B cell (primary cell): ENCODE measurements at regions not wholly inside any gene's neighbourhood (a gene's known extent, or its start where the extent isn't known, plus 50 kb on each side); places are given as distances from the start of the nearest gene placed in this dataset.

Source experiments
- ATAC-seq: fragments of 200-7000 bp; cut with Tn5 transposase; one replicate; pipeline ENCODE4 v1.10.0; 2021; ENCODE audit warnings: low read depth, mild to moderate bottlenecking, moderate number of reproducible peaks, moderate library complexity
- CTCF ChIA-PET: fragments of 350-600 bp; sonication (Branson Sonifier 250); formaldehyde crosslinking; loops from one replicate; lab custom pipeline; 2021; ENCODE audit warnings: antibody characterized with exemption, inconsistent platforms; lab: Charles Lee
- POLR2A ChIA-PET: fragments of 350-600 bp; sonication (Branson Sonifier 250); formaldehyde crosslinking; loops from one replicate; lab custom pipeline; 2021; ENCODE audit warnings: antibody characterized with exemption; lab: Charles Lee
- DNase-seq: peaks from one replicate; pipeline ENCODE4 v3.0.0; 2013
- H2AFZ ChIP-seq: 2 replicates; pipeline ENCODE4 v1.6.1; 2012; ENCODE audit warnings: mild to moderate bottlenecking, low read depth, low read length; ENCODE audit not compliant: insufficient read depth, poor library complexity, severe bottlenecking
- H3K27ac ChIP-seq, 2 donors: 1 replicate in 1 of 2; 2 replicates in 1 of 2; pipeline ENCODE4 v1.5.1; 2012 to 2013; ENCODE audit warnings: low read length in 2 of 2, mild to moderate bottlenecking in 2 of 2, moderate library complexity in 1 of 2
- H3K27me3 ChIP-seq, 4 experiments: fragments of 200-600 bp in 1 of 4; sonication (generic) in 1 of 4; replicated peaks in 1 of 4; 1 replicate in 2 of 4; 2 replicates in 2 of 4; pipeline versions ENCODE4 v1.6.1 to v1.7.0; 2013 to 2016; ENCODE audit warnings: low read length in 3 of 4, mild to moderate bottlenecking in 2 of 4, mixed read lengths in 1 of 4, moderate library complexity in 1 of 4; ENCODE audit not compliant: insufficient read depth in 4 of 4, control insufficient read depth in 3 of 4; ENCODE audit errors: control extremely low read depth in 1 of 4
- H3K36me3 ChIP-seq, 2 experiments: replicated peaks in 1 of 2; 1 replicate in 1 of 2; 2 replicates in 1 of 2; pipeline versions ENCODE4 v1.6.1 to v1.7.1; 2013; ENCODE audit warnings: low read length in 1 of 2; ENCODE audit not compliant: insufficient read depth in 2 of 2, control insufficient read depth in 1 of 2; ENCODE audit errors: control extremely low read depth in 1 of 2, extremely low read depth in 1 of 2
- H3K4me1 ChIP-seq, 2 donors: fragments of 200-600 bp in 1 of 2; sonication (generic) in 1 of 2; 1 replicate in 1 of 2; 2 replicates in 1 of 2; pipeline versions ENCODE4 v1.5.1 to v1.6.1; 2013 to 2017; ENCODE audit warnings: low read length in 2 of 2; ENCODE audit not compliant: control insufficient read depth in 2 of 2, insufficient read depth in 2 of 2
- H3K4me2 ChIP-seq: replicated peaks from 2 replicates; pipeline ENCODE3; 2012; ENCODE audit warnings: mild to moderate bottlenecking, low read depth, low read length; ENCODE audit not compliant: poor library complexity, severe bottlenecking
- H3K4me3 ChIP-seq, 5 experiments: fragments of 200-600 bp in 1 of 5; sonication (generic) in 1 of 5; 1 replicate in 3 of 5; 2 replicates in 2 of 5; pipeline versions ENCODE4 v1.5.1 to v1.7.0; 2011 to 2016; ENCODE audit warnings: low read length in 4 of 5, mild to moderate bottlenecking in 4 of 5, low read depth in 2 of 5, control low read depth in 1 of 5, moderate library complexity in 1 of 5; ENCODE audit not compliant: insufficient read depth in 1 of 5; ENCODE audit errors: control extremely low read depth in 1 of 5, extremely low read depth in 1 of 5
- H3K79me2 ChIP-seq: fragments of 200-600 bp; sonication (generic); one replicate; pipeline ENCODE4 v1.6.0; 2016; ENCODE audit warnings: low read length; ENCODE audit not compliant: control insufficient read depth, insufficient read depth
- H3K9ac ChIP-seq: fragments of 200-600 bp; sonication (generic); 2 replicates; pipeline ENCODE4 v1.6.1; 2017; ENCODE audit warnings: mild to moderate bottlenecking, low read length, moderate library complexity
- H3K9me3 ChIP-seq, 3 donors: one replicate each; pipeline versions ENCODE4 v1.6.1 to v1.7.1; 2013; ENCODE audit warnings: low read length in 2 of 3; ENCODE audit not compliant: control insufficient read depth in 2 of 3, insufficient read depth in 1 of 3; ENCODE audit errors: control extremely low read depth in 1 of 3
- H4K20me1 ChIP-seq: 2 replicates; pipeline ENCODE4 v1.6.0; 2012; ENCODE audit warnings: mild to moderate bottlenecking, low read length; ENCODE audit not compliant: insufficient read depth, control insufficient read depth, poor library complexity, severe bottlenecking
- H3K27ac Mint-ChIP-seq: one replicate; pipeline ENCODE4 v1.8.0; 2021; ENCODE audit warnings: mixed read lengths
- H3K27me3 Mint-ChIP-seq: one replicate; pipeline ENCODE4 v1.8.0; 2021; ENCODE audit warnings: mixed read lengths
- H3K4me1 Mint-ChIP-seq: one replicate; pipeline ENCODE4 v1.8.0; 2021; ENCODE audit warnings: mixed read lengths
- H3K4me3 Mint-ChIP-seq: one replicate; pipeline ENCODE4 v1.8.0; 2021; ENCODE audit warnings: mixed read lengths
- H3K9me3 Mint-ChIP-seq: one replicate; pipeline ENCODE4 v1.8.0; 2022; ENCODE audit warnings: mixed read lengths; ENCODE audit not compliant: insufficient read depth
- EZH2 ChIP-seq: IDR thresholded peaks from 2 replicates; pipeline ENCODE4 v1.6.1; 2012; ENCODE audit warnings: borderline replicate concordance, low read depth, mild to moderate bottlenecking, moderate library complexity, low read length; ENCODE audit not compliant: insufficient read depth, poor library complexity, severe bottlenecking
- WGBS: methylation state at CpG from one replicate; pipeline ENCODE4 v1.1.5; 2013; ENCODE audit warnings: missing lambda C conversion rate; ENCODE audit not compliant: insufficient coverage; 5-methylcytosine and 5-hydroxymethylcytosine counted together
- intact Hi-C: fragments of 100-400 bp; cut with micrococcal nuclease; formaldehyde crosslinking; loops from one replicate; pipeline ENCODE4 v1.10.0; 2022
- TF ChIP-seq, protein P1 (sequence below): fragments of 200-600 bp; IDR thresholded peaks from one replicate; pipeline ENCODE4 v1.8.0; 2022; ENCODE audit warnings: antibody characterized with exemption, mild to moderate bottlenecking

- no peak for TF ChIP-seq EZH2
- TF ChIP-seq, protein P1, sequence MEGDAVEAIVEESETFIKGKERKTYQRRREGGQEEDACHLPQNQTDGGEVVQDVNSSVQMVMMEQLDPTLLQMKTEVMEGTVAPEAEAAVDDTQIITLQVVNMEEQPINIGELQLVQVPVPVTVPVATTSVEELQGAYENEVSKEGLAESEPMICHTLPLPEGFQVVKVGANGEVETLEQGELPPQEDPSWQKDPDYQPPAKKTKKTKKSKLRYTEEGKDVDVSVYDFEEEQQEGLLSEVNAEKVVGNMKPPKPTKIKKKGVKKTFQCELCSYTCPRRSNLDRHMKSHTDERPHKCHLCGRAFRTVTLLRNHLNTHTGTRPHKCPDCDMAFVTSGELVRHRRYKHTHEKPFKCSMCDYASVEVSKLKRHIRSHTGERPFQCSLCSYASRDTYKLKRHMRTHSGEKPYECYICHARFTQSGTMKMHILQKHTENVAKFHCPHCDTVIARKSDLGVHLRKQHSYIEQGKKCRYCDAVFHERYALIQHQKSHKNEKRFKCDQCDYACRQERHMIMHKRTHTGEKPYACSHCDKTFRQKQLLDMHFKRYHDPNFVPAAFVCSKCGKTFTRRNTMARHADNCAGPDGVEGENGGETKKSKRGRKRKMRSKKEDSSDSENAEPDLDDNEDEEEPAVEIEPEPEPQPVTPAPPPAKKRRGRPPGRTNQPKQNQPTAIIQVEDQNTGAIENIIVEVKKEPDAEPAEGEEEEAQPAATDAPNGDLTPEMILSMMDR = no peak
- Mint-ChIP-seq H3K9me3 (no peaks in the 10 kb centered on the region), H3K27ac (no peak overlapping the region), H3K27me3 (no peaks in the 10 kb centered on the region), H3K4me1 (no peaks in the 10 kb centered on the region), H3K4me3 (no peak overlapping the region)
- Histone ChIP-seq H3K4me1 (no peaks in the 10 kb centered on the region), H3K9ac (no peak overlapping the region), H3K4me3 (no peak overlapping the region), H3K9me3 (no peaks in the 10 kb centered on the region), H2AFZ (no peak overlapping the region), H3K27me3 (no peaks in the 10 kb centered on the region), H3K79me2 (no peaks in the 10 kb centered on the region), H4K20me1 (no peaks in the 10 kb centered on the region), H3K4me2 (no peak overlapping the region), H3K36me3 (no peaks in the 10 kb centered on the region), H3K27ac (no peak overlapping the region)
- ChIA-PET CTCF (no interaction called here), POLR2A (no interaction called here)
- intact Hi-C loops = no loop called here
- ATAC-seq = no peak
- no peak for DNase-seq
Observed at GRCh38 chr9:26325444-26325829, 567.2 kb downstream of the CAAP1 start.

DNA sequence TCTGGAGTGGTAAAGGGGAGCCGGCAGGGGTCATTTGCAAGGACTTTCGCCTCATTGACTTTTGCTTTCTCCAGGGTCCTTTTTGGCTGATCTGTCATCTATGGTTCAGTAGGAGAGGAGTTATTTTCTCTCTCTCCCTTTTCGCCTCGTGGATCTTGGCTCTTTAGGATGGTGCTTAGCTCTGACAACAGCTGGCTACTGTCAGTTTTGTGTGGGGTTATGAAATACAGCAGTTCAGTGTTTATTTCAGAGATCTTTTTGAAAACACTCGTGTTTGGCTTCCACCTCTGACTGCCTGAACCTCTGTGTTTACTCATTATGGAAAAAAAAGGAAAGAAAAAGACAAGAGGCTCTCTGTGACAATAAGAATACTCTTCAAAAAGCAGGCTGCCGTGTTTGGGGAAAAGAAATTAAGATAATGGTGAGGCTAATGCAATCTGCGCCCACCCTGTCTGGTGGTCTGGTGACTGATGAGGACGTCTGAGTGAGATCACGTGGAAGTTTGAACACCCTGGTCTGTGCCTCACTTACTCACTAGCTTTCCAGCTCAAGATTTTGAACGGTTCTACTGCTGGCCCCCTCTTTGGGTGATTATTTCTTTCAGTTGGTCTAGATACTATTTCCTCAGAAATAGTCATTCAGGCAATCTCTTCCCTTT lies 567.7 kb downstream of the CAAP1 start:
- Histone ChIP-seq H3K79me2 (no peaks in the 10 kb centered on the region), H3K4me3 (no peak overlapping the region), H3K4me1 (no peaks in the 10 kb centered on the region), H3K27me3 (no peaks in the 10 kb centered on the region), H3K9me3 (no peaks in the 10 kb centered on the region), H2AFZ (no peak overlapping the region), H3K27ac (no peak overlapping the region), H3K36me3 (no peaks in the 10 kb centered on the region), H4K20me1 (no peaks in the 10 kb centered on the region), H3K4me2 (no peak overlapping the region), H3K9ac (no peak overlapping the region)
- no peak overlapping the region for H3K4me3 Mint-ChIP-seq
- CTCF ChIA-PET = no interaction called here
- no peaks in the 10 kb centered on the region for H3K4me1 Mint-ChIP-seq
- ATAC-seq (no peak), DNase-seq (no peak)
- POLR2A ChIA-PET = no interaction called here
- intact Hi-C loops = no loop called here
- 100% methylated on average over 2 of the region's 10 CpGs for WGBS
- no peak overlapping the region for H3K27ac Mint-ChIP-seq
- no peak for TF ChIP-seq EZH2
- TF ChIP-seq, protein P1 = no peak
- no peaks in the 10 kb centered on the region for H3K9me3 Mint-ChIP-seq
- no peaks in the 10 kb centered on the region for H3K27me3 Mint-ChIP-seq
